ENCODE measurements at regions not wholly inside any gene's neighbourhood (a gene's known extent, or its start where the extent isn't known, plus 50 kb on each side); places are given as distances from the start of the nearest gene placed in this dataset.

DNA sequence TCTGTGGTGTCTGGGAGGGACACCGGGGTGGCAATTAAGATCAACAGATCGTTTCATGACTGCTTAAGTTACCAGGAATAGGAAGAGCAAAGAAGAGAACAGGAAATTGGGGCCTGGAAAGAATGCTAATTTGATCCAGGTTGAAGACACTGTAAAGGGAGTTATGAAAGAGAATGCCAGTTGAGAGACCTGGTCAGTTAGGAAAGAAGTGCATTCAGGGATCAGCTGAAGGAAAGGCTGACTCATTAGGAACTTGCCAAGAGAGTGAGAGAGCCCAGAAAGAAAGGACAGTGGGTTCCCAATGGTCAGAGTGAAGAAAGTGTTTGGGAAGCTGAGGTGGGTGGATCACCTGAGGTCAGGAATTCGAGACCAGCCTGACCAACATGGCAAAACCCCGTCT lies 119.6 kb downstream of the UBE2U start:
- BruUV-seq (replicated peaks) = no TSS peak
- Histone ChIP-seq H3K27me3 (ENCODE audit: control insufficient read depth, insufficient read depth, low read length) (no peaks in the 10 kb centered on the region), H3K4me1 (ENCODE audit: control insufficient read depth, insufficient read depth, low read length) (no peaks in the 10 kb centered on the region), H3K4me3 (ENCODE audit: low read depth in 2 of 2, low read length in 2 of 2) (no peak overlapping the region), H3K36me3 (ENCODE audit: control insufficient read depth, insufficient read depth, low read length) (no peaks in the 10 kb centered on the region), H3K9me3 (ENCODE audit: control insufficient read depth, insufficient read depth, low read depth, low read length) (no peaks in the 10 kb centered on the region), H3K27ac (ENCODE audit: low read length) (peak overlapping the region; percentile 34; the same call in 1 of the 2 replicates)
- ChIA-PET POLR2A (no interaction called here), CTCF (no interaction called here)
- TF ChIP-seq TCF7L2 (IDR thresholded peaks at IDR 0.05; ENCODE audit: low read depth, low read length) (no peak), POLR2AphosphoS5 (IDR thresholded peaks at IDR 0.05; ENCODE audit: low read depth, low read length) (no peak), REST (IDR thresholded peaks at IDR 0.05; ENCODE audit: insufficient read depth in 1 of 2, low read depth in 2 of 2, low read length in 1 of 2) (no peak), SIN3A (IDR thresholded peaks at IDR 0.05; ENCODE audit: borderline replicate concordance, insufficient read depth, low read depth, low read length) (no peak), CTCF (IDR thresholded peaks at IDR 0.05) (no peak)
- intact Hi-C loops (cut with micrococcal nuclease; ENCODE audit: unreplicated experiment) = no loop called here
- ATAC-seq = no peak
- in situ Hi-C loops (cut with HindIII; ENCODE audit: low pct_unique_long_range_greater_than_20kb, low sequenced_read_pairs) = no loop called here
- DNase-seq (ENCODE audit: low read depth, low spot score) = no peak

DNA sequence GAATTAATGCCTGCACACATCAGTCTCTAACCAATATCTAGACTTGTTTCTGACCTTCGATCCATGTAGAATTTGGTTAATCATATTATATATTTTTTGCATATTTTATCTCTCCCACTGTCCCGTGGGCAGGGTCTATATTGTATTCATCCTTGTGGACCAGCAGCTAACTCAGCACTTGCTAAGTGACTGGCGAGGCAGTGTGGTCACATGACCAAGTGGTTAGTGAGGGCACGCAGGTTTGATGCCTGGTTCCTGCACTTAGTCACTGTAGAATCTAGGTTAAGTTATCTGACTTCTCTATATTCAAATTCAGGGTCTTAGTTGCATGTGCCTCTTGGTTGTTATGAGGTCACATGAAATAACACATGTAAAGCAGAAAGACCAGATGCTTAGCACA lies 120.5 kb downstream of the UBE2U start:
- intact Hi-C loops (cut with micrococcal nuclease; ENCODE audit: unreplicated experiment) = no loop called here
- CTCF ChIA-PET = no interaction called here
- no peak for TF ChIP-seq CTCF (IDR thresholded peaks at IDR 0.05)
- Histone ChIP-seq H3K9me3 (ENCODE audit: control insufficient read depth, insufficient read depth, low read depth, low read length) (no peaks in the 10 kb centered on the region), H3K4me1 (ENCODE audit: control insufficient read depth, insufficient read depth, low read length) (no peaks in the 10 kb centered on the region), H3K36me3 (ENCODE audit: control insufficient read depth, insufficient read depth, low read length) (no peaks in the 10 kb centered on the region), H3K4me3 (ENCODE audit: low read depth in 2 of 2, low read length in 2 of 2) (no peak overlapping the region), H3K27ac (ENCODE audit: low read length) (no peak overlapping the region), H3K27me3 (ENCODE audit: control insufficient read depth, insufficient read depth, low read length) (no peaks in the 10 kb centered on the region)
- BruUV-seq (replicated peaks) = no TSS peak
- in situ Hi-C loops (cut with HindIII; ENCODE audit: low pct_unique_long_range_greater_than_20kb, low sequenced_read_pairs) = no loop called here
- ATAC-seq (no peak), DNase-seq (ENCODE audit: low read depth, low spot score) (no peak)
- POLR2A ChIA-PET = no interaction called here

DNA sequence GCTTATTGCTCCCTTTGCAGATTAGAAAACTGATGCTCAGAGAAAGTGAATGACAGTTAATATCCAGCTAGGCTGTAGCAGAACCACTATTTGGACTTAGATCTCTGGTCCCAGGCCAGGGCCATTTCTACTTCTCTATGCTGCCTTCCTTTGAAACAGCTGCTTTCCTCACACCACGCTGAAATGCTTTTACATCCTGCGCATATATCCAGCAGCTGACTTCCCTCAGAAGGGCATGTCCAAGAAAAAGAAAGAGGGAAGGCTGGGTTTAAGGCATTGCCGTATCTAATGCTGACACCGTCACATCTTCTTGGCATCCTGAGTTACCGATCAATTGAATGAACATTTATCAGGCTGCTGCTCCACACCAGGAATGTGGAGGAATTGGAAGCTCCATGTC lies 122.4 kb downstream of the UBE2U start:
- in situ Hi-C loops (cut with HindIII; ENCODE audit: low pct_unique_long_range_greater_than_20kb, low sequenced_read_pairs) (no loop called here), intact Hi-C loops (cut with micrococcal nuclease; ENCODE audit: unreplicated experiment) (no loop called here)
- Histone ChIP-seq H3K4me3 (ENCODE audit: low read depth in 2 of 2, low read length in 2 of 2) (no peak overlapping the region), H3K9me3 (ENCODE audit: control insufficient read depth, insufficient read depth, low read depth, low read length) (no peaks in the 10 kb centered on the region), H3K27ac (ENCODE audit: low read length) (no peak overlapping the region), H3K36me3 (ENCODE audit: control insufficient read depth, insufficient read depth, low read length) (no peaks in the 10 kb centered on the region), H3K4me1 (ENCODE audit: control insufficient read depth, insufficient read depth, low read length) (no peaks in the 10 kb centered on the region), H3K27me3 (ENCODE audit: control insufficient read depth, insufficient read depth, low read length) (no peaks in the 10 kb centered on the region)
- ChIA-PET CTCF (no interaction called here), POLR2A (no interaction called here)
- DNase-seq (ENCODE audit: low read depth, low spot score) = no peak
- ATAC-seq = no peak
- no TSS peak for BruUV-seq (replicated peaks)
- TF ChIP-seq POLR2AphosphoS5 (IDR thresholded peaks at IDR 0.05; ENCODE audit: low read depth, low read length) = no peak
- TF ChIP-seq REST (IDR thresholded peaks at IDR 0.05; ENCODE audit: insufficient read depth in 1 of 2, low read depth in 2 of 2, low read length in 1 of 2) = no peak
- no peak for TF ChIP-seq TCF7L2 (IDR thresholded peaks at IDR 0.05; ENCODE audit: low read depth, low read length)
- TF ChIP-seq CTCF (IDR thresholded peaks at IDR 0.05) = no peak
- no peak for TF ChIP-seq SIN3A (IDR thresholded peaks at IDR 0.05; ENCODE audit: borderline replicate concordance, insufficient read depth, low read depth, low read length)

Data from Panc1 (cell line).